GM23338 (cell line): ENCODE measurements at regions not wholly inside any gene's neighbourhood (a gene's known extent, or its start where the extent isn't known, plus 50 kb on each side); places are given as distances from the start of the nearest gene placed in this dataset.

ENCODE experiments used
- ATAC-seq: fragments of 200-7000 bp; cut with Tn5 transposase; 3 replicates; pipeline ENCODE4 v1.9.1; 2020
- DNase-seq: peaks from one replicate; pipeline ENCODE4 v3.0.0-alpha.2; 2015; ENCODE audit warnings: low spot score
- H2AFZ ChIP-seq: fragments of 200-600 bp; sonication (generic); 2 replicates; pipeline ENCODE4 v1.8.0; 2016; ENCODE audit warnings: antibody characterized with exemption, mild to moderate bottlenecking, moderate library complexity
- H3F3A ChIP-seq: fragments of 200-600 bp; sonication (generic); replicated peaks from 2 replicates; pipeline ENCODE4 v1.8.0; 2017; ENCODE audit warnings: antibody characterized with exemption, mixed run types, low read depth
- H3K27ac ChIP-seq: fragments of 200-600 bp; sonication (generic); 2 replicates; pipeline ENCODE4 v1.6.1; 2016; ENCODE audit warnings: low read depth
- H3K27me3 ChIP-seq: fragments of 200-600 bp; sonication (generic); 2 replicates; pipeline ENCODE4 v1.8.0; 2016; ENCODE audit warnings: mild to moderate bottlenecking, mixed run types, moderate library complexity; ENCODE audit not compliant: insufficient read depth
- H3K36me3 ChIP-seq: fragments of 200-600 bp; sonication (generic); 2 replicates; pipeline ENCODE4 v1.8.0; 2016; ENCODE audit warnings: mild to moderate bottlenecking; ENCODE audit not compliant: insufficient read depth
- H3K4me1 ChIP-seq: fragments of 200-600 bp; sonication (generic); 2 replicates; pipeline ENCODE4 v1.8.0; 2016; ENCODE audit warnings: mild to moderate bottlenecking, moderate library complexity; ENCODE audit not compliant: insufficient read depth
- H3K4me2 ChIP-seq: fragments of 200-600 bp; sonication (generic); 2 replicates; pipeline ENCODE4 v1.7.1; 2017; ENCODE audit warnings: mixed run types
- H3K4me3 ChIP-seq: fragments of 200-600 bp; sonication (generic); 2 replicates; pipeline ENCODE4 v1.6.1; 2016; ENCODE audit warnings: mixed run types
- H3K79me2 ChIP-seq: fragments of 200-600 bp; sonication (generic); replicated peaks from 2 replicates; pipeline ENCODE4 v1.8.0; 2017; ENCODE audit warnings: mild to moderate bottlenecking; ENCODE audit not compliant: insufficient read depth
- H3K9me2 ChIP-seq: fragments of 200-600 bp; sonication (generic); 2 replicates; pipeline ENCODE4 v1.8.0; 2017; ENCODE audit not compliant: insufficient read depth
- H4K20me1 ChIP-seq: fragments of 200-600 bp; sonication (generic); replicated peaks from 2 replicates; pipeline ENCODE4 v1.8.0; 2017; ENCODE audit warnings: mild to moderate bottlenecking; ENCODE audit not compliant: insufficient read depth
- H3K27ac Mint-ChIP-seq: 2 replicates; pipeline ENCODE4 v1.8.0; 2020; ENCODE audit warnings: inconsistent platforms, mild to moderate bottlenecking, moderate library complexity, mixed read lengths
- H3K27me3 Mint-ChIP-seq: 3 replicates; pipeline ENCODE4 v1.8.0; 2022; ENCODE audit warnings: low read depth, mild to moderate bottlenecking, moderate library complexity, mixed read lengths, inconsistent platforms; ENCODE audit not compliant: insufficient read depth, poor library complexity
- H3K36me3 Mint-ChIP-seq: 3 replicates; pipeline ENCODE4 v1.8.0; 2021; ENCODE audit warnings: low read depth, mild to moderate bottlenecking, inconsistent platforms, moderate library complexity, mixed read lengths
- H3K4me1 Mint-ChIP-seq: 3 replicates; pipeline ENCODE4 v1.8.0; 2020; ENCODE audit warnings: mild to moderate bottlenecking, inconsistent platforms, mixed read lengths
- H3K4me3 Mint-ChIP-seq: 3 replicates; pipeline ENCODE4 v1.8.0; 2021; ENCODE audit warnings: moderate library complexity, mild to moderate bottlenecking, inconsistent platforms, mixed read lengths
- H3K9me3 Mint-ChIP-seq: 3 replicates; pipeline ENCODE4 v1.8.0; 2020; ENCODE audit warnings: moderate library complexity, mild to moderate bottlenecking, inconsistent platforms, mixed read lengths
- EZH2 ChIP-seq: fragments of 200-600 bp; sonication (generic); IDR thresholded peaks from one replicate; pipeline ENCODE4 v1.8.0; 2017; ENCODE audit warnings: antibody characterized with exemption, mild to moderate bottlenecking, low read depth; ENCODE audit not compliant: unreplicated experiment
- EZH2phosphoT487 ChIP-seq: fragments of 200-600 bp; sonication (generic); IDR thresholded peaks from one replicate; pipeline ENCODE4 v1.8.1; 2018; ENCODE audit warnings: antibody characterized with exemption; ENCODE audit not compliant: unreplicated experiment
- JUNB ChIP-seq: IDR thresholded peaks from one replicate; pipeline ENCODE4 v1.6.1; 2016; ENCODE audit warnings: antibody characterized with exemption; ENCODE audit not compliant: unreplicated experiment
- NANOG ChIP-seq: IDR thresholded peaks from 2 replicates; pipeline ENCODE4 v1.6.1; 2016; ENCODE audit warnings: antibody characterized with exemption, borderline replicate concordance
- POLR2AphosphoS5 ChIP-seq: IDR thresholded peaks from 2 replicates; pipeline ENCODE4 v1.6.1; 2016; ENCODE audit warnings: antibody characterized with exemption, low read depth
- STAT1 ChIP-seq: IDR thresholded peaks from one replicate; pipeline ENCODE4 v1.6.1; 2016; ENCODE audit warnings: antibody characterized with exemption; ENCODE audit not compliant: unreplicated experiment
- ZNF114 ChIP-seq: fragments of 250-450 bp; sonication (Bioruptor Pico); IDR thresholded peaks from 2 replicates; pipeline ENCODE4 v1.5.0; 2020; ENCODE audit warnings: mild to moderate bottlenecking, moderate library complexity
- TF ChIP-seq, protein P1 (sequence below): fragments of 250-450 bp; sonication (Bioruptor Pico); IDR thresholded peaks from 2 replicates; pipeline ENCODE4 v1.5.0; 2020; ENCODE audit warnings: mild to moderate bottlenecking, moderate library complexity
- TF ChIP-seq, protein P2 (sequence below): IDR thresholded peaks from one replicate; pipeline ENCODE4 v1.6.1; 2018; ENCODE audit warnings: antibody characterized with exemption; ENCODE audit not compliant: unreplicated experiment
- TF ChIP-seq, protein P3 (sequence below): IDR thresholded peaks from 2 replicates; pipeline ENCODE4 v1.6.1; 2016; ENCODE audit warnings: antibody characterized with exemption

DNA sequence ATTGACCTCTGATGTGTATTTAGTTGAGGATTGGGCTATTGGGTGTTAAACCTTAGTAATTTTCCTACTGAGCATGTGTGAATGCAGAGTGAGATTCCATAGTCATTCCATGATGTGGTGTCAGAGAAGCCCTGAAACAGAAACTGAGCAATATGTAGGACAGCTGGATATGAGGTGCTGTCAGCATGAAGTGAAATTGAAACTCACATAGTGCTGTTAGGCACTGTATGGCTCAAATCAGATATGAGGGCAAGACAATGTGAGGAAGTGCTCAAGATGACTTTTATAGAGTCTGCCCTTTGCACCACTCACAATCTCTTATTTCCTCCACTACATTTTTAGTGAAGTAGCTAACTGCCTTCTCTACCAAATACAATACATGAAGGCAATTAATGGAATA lies 188.3 kb downstream of the SH3BGRL start (continued):
- TF ChIP-seq, protein P1, sequence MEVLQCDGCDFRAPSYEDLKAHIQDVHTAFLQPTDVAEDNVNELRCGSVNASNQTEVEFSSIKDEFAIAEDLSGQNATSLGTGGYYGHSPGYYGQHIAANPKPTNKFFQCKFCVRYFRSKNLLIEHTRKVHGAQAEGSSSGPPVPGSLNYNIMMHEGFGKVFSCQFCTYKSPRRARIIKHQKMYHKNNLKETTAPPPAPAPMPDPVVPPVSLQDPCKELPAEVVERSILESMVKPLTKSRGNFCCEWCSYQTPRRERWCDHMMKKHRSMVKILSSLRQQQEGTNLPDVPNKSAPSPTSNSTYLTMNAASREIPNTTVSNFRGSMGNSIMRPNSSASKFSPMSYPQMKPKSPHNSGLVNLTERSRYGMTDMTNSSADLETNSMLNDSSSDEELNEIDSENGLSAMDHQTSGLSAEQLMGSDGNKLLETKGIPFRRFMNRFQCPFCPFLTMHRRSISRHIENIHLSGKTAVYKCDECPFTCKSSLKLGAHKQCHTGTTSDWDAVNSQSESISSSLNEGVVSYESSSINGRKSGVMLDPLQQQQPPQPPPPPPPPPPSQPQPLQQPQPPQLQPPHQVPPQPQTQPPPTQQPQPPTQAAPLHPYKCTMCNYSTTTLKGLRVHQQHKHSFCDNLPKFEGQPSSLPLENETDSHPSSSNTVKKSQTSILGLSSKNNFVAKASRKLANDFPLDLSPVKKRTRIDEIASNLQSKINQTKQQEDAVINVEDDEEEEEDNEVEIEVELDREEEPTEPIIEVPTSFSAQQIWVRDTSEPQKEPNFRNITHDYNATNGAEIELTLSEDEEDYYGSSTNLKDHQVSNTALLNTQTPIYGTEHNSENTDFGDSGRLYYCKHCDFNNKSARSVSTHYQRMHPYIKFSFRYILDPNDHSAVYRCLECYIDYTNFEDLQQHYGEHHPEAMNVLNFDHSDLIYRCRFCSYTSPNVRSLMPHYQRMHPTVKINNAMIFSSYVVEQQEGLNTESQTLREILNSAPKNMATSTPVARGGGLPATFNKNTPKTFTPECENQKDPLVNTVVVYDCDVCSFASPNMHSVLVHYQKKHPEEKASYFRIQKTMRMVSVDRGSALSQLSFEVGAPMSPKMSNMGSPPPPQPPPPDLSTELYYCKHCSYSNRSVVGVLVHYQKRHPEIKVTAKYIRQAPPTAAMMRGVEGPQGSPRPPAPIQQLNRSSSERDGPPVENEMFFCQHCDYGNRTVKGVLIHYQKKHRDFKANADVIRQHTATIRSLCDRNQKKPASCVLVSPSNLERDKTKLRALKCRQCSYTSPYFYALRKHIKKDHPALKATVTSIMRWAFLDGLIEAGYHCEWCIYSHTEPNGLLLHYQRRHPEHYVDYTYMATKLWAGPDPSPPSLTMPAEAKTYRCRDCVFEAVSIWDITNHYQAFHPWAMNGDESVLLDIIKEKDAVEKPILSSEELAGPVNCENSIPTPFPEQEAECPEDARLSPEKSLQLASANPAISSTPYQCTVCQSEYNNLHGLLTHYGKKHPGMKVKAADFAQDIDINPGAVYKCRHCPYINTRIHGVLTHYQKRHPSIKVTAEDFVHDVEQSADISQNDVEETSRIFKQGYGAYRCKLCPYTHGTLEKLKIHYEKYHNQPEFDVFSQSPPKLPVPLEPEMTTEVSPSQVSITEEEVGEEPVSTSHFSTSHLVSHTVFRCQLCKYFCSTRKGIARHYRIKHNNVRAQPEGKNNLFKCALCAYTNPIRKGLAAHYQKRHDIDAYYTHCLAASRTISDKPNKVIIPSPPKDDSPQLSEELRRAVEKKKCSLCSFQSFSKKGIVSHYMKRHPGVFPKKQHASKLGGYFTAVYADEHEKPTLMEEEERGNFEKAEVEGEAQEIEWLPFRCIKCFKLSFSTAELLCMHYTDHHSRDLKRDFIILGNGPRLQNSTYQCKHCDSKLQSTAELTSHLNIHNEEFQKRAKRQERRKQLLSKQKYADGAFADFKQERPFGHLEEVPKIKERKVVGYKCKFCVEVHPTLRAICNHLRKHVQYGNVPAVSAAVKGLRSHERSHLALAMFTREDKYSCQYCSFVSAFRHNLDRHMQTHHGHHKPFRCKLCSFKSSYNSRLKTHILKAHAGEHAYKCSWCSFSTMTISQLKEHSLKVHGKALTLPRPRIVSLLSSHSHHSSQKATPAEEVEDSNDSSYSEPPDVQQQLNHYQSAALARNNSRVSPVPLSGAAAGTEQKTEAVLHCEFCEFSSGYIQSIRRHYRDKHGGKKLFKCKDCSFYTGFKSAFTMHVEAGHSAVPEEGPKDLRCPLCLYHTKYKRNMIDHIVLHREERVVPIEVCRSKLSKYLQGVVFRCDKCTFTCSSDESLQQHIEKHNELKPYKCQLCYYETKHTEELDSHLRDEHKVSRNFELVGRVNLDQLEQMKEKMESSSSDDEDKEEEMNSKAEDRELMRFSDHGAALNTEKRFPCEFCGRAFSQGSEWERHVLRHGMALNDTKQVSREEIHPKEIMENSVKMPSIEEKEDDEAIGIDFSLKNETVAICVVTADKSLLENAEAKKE, result no peak
- TF ChIP-seq ZNF114 (CRISPR knock-in tag) (no peak), POLR2AphosphoS5 (no peak), EZH2phosphoT487 (no peak), EZH2 (no peak)

DNA sequence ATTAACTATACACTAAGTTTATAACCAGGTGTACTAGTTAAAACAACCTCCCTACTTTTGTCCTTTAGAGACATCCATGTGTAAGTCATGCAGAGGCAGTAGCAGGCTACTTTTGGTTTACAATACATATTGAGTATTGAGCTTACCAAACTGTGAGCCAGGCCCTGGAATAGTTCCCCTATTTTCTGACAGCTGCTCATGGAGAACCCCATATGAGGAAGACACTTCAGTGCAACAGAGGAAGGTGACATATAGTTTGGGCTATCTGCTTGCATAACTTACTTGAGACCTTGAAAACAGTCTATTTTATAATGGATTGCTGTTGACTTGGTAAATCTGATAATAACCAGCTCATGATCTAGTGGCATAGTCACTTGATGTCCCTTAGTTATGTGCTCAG lies 190.5 kb downstream of the SH3BGRL start:
- no peaks in the 10 kb centered on the region for H3K9me3 Mint-ChIP-seq

More for the DNA sequence above, 190.5 kb downstream of the SH3BGRL start:
- H3K36me3 Mint-ChIP-seq, result no peaks in the 10 kb centered on the region
- Histone ChIP-seq H3F3A (no peaks in the 10 kb centered on the region), H3K27ac (no peak overlapping the region), H3K4me3 (no peak overlapping the region), H3K4me2 (no peak overlapping the region), H3K36me3 (no peaks in the 10 kb centered on the region), H2AFZ (no peak overlapping the region), H3K4me1 (no peaks in the 10 kb centered on the region), H3K27me3 (no peaks in the 10 kb centered on the region), H4K20me1 (no peaks in the 10 kb centered on the region), H3K79me2 (no peaks in the 10 kb centered on the region), H3K9me2 (no peaks in the 10 kb centered on the region)
- H3K4me1 Mint-ChIP-seq, result no peaks in the 10 kb centered on the region
- no peaks in the 10 kb centered on the region for H3K27me3 Mint-ChIP-seq
- DNase-seq (no peak), ATAC-seq (no peak)
- TF ChIP-seq EZH2 (no peak), NANOG (no peak), JUNB (no peak), EZH2phosphoT487 (no peak), STAT1 (no peak)
- TF ChIP-seq, protein P2, sequence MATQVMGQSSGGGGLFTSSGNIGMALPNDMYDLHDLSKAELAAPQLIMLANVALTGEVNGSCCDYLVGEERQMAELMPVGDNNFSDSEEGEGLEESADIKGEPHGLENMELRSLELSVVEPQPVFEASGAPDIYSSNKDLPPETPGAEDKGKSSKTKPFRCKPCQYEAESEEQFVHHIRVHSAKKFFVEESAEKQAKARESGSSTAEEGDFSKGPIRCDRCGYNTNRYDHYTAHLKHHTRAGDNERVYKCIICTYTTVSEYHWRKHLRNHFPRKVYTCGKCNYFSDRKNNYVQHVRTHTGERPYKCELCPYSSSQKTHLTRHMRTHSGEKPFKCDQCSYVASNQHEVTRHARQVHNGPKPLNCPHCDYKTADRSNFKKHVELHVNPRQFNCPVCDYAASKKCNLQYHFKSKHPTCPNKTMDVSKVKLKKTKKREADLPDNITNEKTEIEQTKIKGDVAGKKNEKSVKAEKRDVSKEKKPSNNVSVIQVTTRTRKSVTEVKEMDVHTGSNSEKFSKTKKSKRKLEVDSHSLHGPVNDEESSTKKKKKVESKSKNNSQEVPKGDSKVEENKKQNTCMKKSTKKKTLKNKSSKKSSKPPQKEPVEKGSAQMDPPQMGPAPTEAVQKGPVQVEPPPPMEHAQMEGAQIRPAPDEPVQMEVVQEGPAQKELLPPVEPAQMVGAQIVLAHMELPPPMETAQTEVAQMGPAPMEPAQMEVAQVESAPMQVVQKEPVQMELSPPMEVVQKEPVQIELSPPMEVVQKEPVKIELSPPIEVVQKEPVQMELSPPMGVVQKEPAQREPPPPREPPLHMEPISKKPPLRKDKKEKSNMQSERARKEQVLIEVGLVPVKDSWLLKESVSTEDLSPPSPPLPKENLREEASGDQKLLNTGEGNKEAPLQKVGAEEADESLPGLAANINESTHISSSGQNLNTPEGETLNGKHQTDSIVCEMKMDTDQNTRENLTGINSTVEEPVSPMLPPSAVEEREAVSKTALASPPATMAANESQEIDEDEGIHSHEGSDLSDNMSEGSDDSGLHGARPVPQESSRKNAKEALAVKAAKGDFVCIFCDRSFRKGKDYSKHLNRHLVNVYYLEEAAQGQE, result no peak
- TF ChIP-seq, protein P3, sequence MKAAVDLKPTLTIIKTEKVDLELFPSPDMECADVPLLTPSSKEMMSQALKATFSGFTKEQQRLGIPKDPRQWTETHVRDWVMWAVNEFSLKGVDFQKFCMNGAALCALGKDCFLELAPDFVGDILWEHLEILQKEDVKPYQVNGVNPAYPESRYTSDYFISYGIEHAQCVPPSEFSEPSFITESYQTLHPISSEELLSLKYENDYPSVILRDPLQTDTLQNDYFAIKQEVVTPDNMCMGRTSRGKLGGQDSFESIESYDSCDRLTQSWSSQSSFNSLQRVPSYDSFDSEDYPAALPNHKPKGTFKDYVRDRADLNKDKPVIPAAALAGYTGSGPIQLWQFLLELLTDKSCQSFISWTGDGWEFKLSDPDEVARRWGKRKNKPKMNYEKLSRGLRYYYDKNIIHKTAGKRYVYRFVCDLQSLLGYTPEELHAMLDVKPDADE, result no peak
- H3K4me3 Mint-ChIP-seq, result no peak overlapping the region
- H3K27ac Mint-ChIP-seq, result no peak overlapping the region
